SKM-1 (cell line): ENCODE measurements at regions not wholly inside any gene's neighbourhood (a gene's known extent, or its start where the extent isn't known, plus 50 kb on each side); places are given as distances from the start of the nearest gene placed in this dataset.

ENCODE experiments used
- DNase-seq: peaks from one replicate; lab custom pipeline; 2025; ENCODE audit not compliant: unreplicated experiment; lab: John Stamatoyannopoulos, UW

GRCh38 chr10:60572511-60573194 lies 183.0 kb upstream of the ANK3 start:
- no peak for DNase-seq

GRCh38 chr10:60570896-60571295 lies 181.2 kb upstream of the ANK3 start:
- no peak for DNase-seq

GRCh38 chr10:60570272-60570865 lies 180.7 kb upstream of the ANK3 start:
- no peak for DNase-seq

GRCh38 chr10:60569681-60570080 lies 180.0 kb upstream of the ANK3 start:
- no peak for DNase-seq

GRCh38 chr10:60566096-60566495 lies 176.4 kb upstream of the ANK3 start:
- DNase-seq, result no peak

GRCh38 chr10:60565492-60565891 lies 175.8 kb upstream of the ANK3 start:
- DNase-seq, result no peak

GRCh38 chr10:60564475-60564874 lies 174.8 kb upstream of the ANK3 start:
- DNase-seq, result no peak

GRCh38 chr10:60560451-60560850 lies 170.8 kb upstream of the ANK3 start:
- DNase-seq, result no peak

GRCh38 chr10:60555700-60556099 lies 166.0 kb upstream of the ANK3 start:
- no peak for DNase-seq

- no peak for DNase-seq
Observed at GRCh38 chr10:60549686-60550085, 160.0 kb upstream of the ANK3 start.

GRCh38 chr10:60542657-60543056 lies 153.0 kb upstream of the ANK3 start:
- no peak for DNase-seq

- DNase-seq, result no peak
Observed at GRCh38 chr10:60541451-60541850, 151.8 kb upstream of the ANK3 start.

GRCh38 chr10:60537697-60538096 lies 148.0 kb upstream of the ANK3 start:
- DNase-seq, result no peak

- no peak for DNase-seq
Observed at GRCh38 chr10:60536529-60537114, 146.9 kb upstream of the ANK3 start.

- DNase-seq, result no peak
Observed at GRCh38 chr10:60535427-60535826, 145.8 kb upstream of the ANK3 start.

GRCh38 chr10:60534761-60535389 lies 145.2 kb upstream of the ANK3 start:
- no peak for DNase-seq

GRCh38 chr10:60532696-60533468 lies 143.2 kb upstream of the ANK3 start:
- no peak for DNase-seq

GRCh38 chr10:60531006-60531405 lies 141.3 kb upstream of the ANK3 start:
- no peak for DNase-seq

- no peak for DNase-seq
Observed at GRCh38 chr10:60527676-60528075, 138.0 kb upstream of the ANK3 start.

GRCh38 chr10:60525716-60526585 lies 136.3 kb upstream of the ANK3 start:
- DNase-seq, result no peak
